ENCODE measurements at regions not wholly inside any gene's neighbourhood (a gene's known extent, or its start where the extent isn't known, plus 50 kb on each side); places are given as distances from the start of the nearest gene placed in this dataset.

- intact Hi-C loops (cut with micrococcal nuclease; ENCODE audit: unreplicated experiment) (no loop called here), in situ Hi-C loops (cut with HindIII; ENCODE audit: low pct_unique_long_range_greater_than_20kb, low sequenced_read_pairs) (no loop called here)
- Histone ChIP-seq H3K36me3 (ENCODE audit: control insufficient read depth, insufficient read depth, low read length) (no peaks in the 10 kb centered on the region), H3K27me3 (ENCODE audit: control insufficient read depth, insufficient read depth, low read length) (no peaks in the 10 kb centered on the region), H3K27ac (ENCODE audit: low read length) (no peak overlapping the region), H3K4me3 (ENCODE audit: low read depth in 2 of 2, low read length in 2 of 2) (no peak overlapping the region), H3K4me1 (ENCODE audit: control insufficient read depth, insufficient read depth, low read length) (no peaks in the 10 kb centered on the region), H3K9me3 (ENCODE audit: control insufficient read depth, insufficient read depth, low read depth, low read length) (no peaks in the 10 kb centered on the region)
- ChIA-PET POLR2A (no interaction called here), CTCF (no interaction called here)
- no peak for DNase-seq (ENCODE audit: low read depth, low spot score)
- ATAC-seq: no peak
- BruUV-seq (replicated peaks): no TSS peak
- TF ChIP-seq TCF7L2 (IDR thresholded peaks at IDR 0.05; ENCODE audit: low read depth, low read length) (no peak), REST (IDR thresholded peaks at IDR 0.05; ENCODE audit: insufficient read depth in 1 of 2, low read depth in 2 of 2, low read length in 1 of 2) (no peak), POLR2AphosphoS5 (IDR thresholded peaks at IDR 0.05; ENCODE audit: low read depth, low read length) (no peak), SIN3A (IDR thresholded peaks at IDR 0.05; ENCODE audit: borderline replicate concordance, insufficient read depth, low read depth, low read length) (no peak), CTCF (IDR thresholded peaks at IDR 0.05) (no peak)
These were observed 113.0 kb upstream of the PAK3 start for GRCh38 chrX:110983024-110983423.

- DNase-seq (ENCODE audit: low read depth, low spot score): no peak
- TF ChIP-seq CTCF (IDR thresholded peaks at IDR 0.05) (no peak), TCF7L2 (IDR thresholded peaks at IDR 0.05; ENCODE audit: low read depth, low read length) (no peak), POLR2AphosphoS5 (IDR thresholded peaks at IDR 0.05; ENCODE audit: low read depth, low read length) (no peak), REST (IDR thresholded peaks at IDR 0.05; ENCODE audit: insufficient read depth in 1 of 2, low read depth in 2 of 2, low read length in 1 of 2) (no peak), SIN3A (IDR thresholded peaks at IDR 0.05; ENCODE audit: borderline replicate concordance, insufficient read depth, low read depth, low read length) (no peak)
- Histone ChIP-seq H3K27me3 (ENCODE audit: control insufficient read depth, insufficient read depth, low read length) (no peaks in the 10 kb centered on the region), H3K4me1 (ENCODE audit: control insufficient read depth, insufficient read depth, low read length) (no peaks in the 10 kb centered on the region), H3K4me3 (ENCODE audit: low read depth in 2 of 2, low read length in 2 of 2) (no peak overlapping the region), H3K9me3 (ENCODE audit: control insufficient read depth, insufficient read depth, low read depth, low read length) (no peaks in the 10 kb centered on the region), H3K27ac (ENCODE audit: low read length) (no peak overlapping the region), H3K36me3 (ENCODE audit: control insufficient read depth, insufficient read depth, low read length) (no peaks in the 10 kb centered on the region)
- ATAC-seq: no peak
- in situ Hi-C loops (cut with HindIII; ENCODE audit: low pct_unique_long_range_greater_than_20kb, low sequenced_read_pairs) (no loop called here), intact Hi-C loops (cut with micrococcal nuclease; ENCODE audit: unreplicated experiment) (no loop called here)
- POLR2A ChIA-PET: no interaction called here
- no TSS peak for BruUV-seq (replicated peaks)
- CTCF ChIA-PET: no interaction called here
These were observed 129.2 kb upstream of the PAK3 start for GRCh38 chrX:110966839-110967238.

All from Panc1 (cell line).